Anterior cingulate cortex (tissue), 58 donors: ENCODE measurements at regions not wholly inside any gene's neighbourhood (a gene's known extent, or its start where the extent isn't known, plus 50 kb on each side); places are given as distances from the start of the nearest gene placed in this dataset.

Experiments used
- DNase-seq, 58 donors: peaks; one replicate each; lab custom pipeline; 2025; lab: John Stamatoyannopoulos, UW

DNA sequence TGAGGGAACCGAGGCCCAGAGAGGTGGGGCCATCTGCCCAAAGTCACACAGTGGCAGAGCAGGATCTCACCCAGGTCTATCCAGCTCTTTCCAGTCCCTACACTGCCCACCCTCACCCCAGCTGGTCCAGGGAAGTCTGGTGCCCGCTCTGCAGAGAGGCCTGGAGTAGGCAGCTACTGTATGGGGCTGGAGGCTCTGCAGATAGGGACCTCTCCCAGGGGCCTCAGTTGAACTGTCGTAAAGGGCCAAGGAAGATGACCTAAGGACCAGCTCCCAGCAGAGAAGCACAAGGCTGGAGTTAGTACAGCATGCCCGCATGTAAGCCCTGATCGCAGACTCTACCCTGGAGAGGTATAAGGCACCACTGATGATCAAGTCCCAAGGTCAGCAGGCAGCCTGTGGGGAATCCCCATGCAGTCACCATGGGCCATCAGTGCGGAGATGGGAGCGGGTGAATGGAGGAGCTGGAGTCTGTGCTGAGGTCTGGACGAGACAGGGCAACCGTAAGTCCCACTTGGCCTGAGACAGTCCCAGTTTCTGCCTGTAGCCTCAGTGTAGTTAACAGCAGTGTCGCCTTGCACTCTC, 320.2 kb downstream of the MATN1 start:
- no peak for DNase-seq

DNA sequence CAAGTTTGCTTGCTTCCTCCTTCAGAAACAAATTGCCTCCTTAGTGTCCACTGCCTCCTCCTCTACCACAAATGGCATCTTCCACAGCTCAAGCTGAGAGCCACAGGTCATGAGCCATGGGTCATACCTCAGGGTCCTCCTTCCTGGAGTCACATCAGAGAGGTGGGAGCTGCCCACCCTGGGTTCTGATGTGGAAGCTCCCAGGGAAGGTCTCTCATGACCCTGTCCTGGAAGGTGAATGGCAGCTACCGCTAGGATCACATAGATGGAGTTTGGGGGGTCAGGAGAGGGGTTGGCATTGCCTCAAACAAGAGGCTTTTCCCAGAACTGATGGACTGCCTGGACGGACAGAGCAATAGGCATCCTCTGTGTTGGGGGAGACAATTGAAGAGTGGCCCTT, 321.4 kb downstream of the MATN1 start:
- DNase-seq, result no peak

DNA sequence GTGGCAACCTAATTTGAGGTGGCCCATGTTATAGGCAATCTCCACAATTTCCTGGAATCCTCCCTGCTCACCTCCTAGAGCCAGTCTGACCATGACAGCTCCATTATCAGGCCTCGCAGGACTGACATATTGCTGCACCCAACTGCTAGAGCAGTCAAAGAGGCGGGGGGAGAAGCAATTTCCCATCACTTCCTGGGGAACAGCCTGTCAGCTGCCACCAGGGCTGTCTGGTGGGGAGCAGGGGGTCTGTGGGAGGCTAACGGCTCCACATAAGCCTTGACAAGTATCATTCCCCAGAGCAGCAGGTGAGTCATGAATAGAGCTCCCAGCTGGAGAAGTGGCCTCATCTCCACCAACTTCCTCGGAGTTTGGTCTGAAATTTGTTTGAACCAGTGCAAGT, 322.9 kb downstream of the MATN1 start:
- no peak for DNase-seq

DNA sequence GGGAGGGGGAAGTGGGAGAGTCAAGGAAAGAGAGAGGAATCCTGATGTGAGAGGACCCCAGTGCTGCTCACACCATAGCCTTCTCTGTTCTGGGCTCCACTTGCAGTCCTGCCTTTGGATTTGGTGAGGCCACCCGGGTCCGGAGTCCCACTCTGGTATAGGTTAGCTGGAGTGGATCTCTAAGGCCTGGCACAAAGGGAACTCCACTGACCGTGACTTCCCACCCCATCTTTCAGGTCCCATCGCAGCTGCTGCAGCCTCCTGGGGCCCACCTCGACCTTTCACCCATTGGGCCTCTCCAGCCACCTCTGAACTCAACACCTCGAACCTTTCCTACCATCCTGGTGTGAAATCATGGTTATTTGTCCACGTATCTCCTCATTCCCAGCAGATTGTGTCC, 324.4 kb downstream of the MATN1 start:
- DNase-seq, result no peak

DNA sequence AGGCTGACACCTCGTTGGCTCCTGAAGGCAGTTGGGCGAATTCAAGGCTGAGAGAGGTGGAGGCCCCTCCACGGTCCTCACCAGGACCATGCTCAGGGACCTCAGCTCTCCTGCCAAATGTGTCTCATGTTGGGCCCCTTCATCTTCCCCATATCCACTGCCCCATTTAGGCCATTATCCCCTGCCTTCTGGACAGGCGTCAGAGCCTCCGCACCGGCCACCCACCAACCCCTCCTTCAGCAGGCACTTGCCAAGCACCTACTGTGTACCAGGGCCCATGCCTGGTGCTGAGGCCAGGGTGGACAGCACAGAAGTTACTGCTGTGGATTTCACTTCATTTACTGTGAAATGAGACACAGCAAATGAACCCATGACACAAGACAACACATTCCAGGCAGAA, 325.8 kb downstream of the MATN1 start:
- no peak for DNase-seq

DNA sequence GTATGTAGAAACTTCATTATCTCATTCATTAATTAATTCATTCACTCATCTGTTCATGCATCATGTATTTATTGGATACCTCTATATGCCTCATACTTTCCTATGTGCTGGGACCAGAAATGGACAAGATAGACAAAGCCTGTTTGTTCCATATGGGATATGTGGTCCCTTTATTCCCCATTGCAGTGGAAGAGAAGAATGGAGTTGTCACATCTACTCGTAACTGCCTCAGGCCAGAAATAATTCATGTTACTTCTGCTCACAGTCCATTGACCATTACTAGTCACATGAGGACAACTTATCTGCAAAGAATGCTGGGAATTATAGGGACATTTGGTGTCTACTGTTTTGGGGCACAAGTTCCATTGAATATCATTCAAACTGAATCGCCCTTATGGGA, 327.8 kb downstream of the MATN1 start:
- DNase-seq, result no peak

DNA sequence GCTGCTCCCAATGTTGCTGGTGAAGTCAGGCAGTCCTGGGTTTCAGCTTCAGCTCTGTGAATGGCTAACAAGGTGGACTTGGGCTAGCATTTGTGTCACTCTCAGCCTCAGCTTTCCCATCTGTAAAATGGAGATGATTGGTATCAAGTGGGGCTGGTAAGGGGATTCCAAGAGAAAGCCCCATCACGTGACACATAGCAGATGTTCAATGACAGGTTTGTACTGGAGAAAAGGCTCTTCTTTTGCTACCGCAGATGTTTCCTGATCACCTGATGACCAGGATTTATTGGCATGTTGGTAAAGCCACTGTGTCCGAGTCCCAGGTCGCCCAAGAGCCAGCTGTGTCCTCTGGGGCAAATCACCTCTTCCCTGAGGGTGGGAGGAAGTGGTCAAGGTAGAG, 335.0 kb downstream of the MATN1 start:
- no peak for DNase-seq

DNA sequence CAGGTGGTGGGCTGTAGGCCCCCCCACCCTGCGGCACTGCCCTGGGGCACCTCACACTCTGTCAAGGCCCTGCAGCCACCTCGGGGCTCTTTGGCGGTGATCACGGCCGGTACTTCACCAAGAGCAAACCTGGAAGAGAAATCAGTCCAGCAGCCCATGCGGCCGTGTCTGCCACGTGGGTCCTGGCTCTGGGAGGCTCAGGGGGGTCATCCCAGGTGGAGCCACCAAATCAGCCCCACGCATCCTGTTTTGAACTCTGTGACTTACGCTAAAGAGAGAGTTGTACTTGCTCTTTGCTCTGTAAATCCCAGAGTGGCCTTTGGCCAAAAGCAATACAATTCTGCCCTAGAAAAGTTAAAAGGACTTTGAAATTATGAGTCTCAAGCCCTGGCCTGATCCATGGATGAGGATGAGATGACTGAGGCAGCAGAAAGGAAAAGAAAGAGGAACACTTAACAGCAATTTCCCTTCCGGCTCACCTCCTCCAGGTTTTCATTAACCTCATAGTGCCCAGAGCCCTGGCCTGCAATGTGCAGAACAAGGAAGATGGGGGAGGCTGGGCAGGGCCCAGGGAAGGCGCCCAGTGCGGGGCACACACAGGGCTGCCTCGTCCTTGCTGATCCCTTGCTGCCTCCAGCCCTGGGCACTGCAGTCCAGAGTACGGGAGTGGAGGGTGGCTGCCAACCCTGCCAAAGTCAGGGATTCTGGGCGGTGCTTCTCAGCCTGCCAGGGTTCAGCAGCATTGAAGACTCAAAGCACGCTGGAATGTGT, 337.0 kb downstream of the MATN1 start:
- DNase-seq, result no peak

DNA sequence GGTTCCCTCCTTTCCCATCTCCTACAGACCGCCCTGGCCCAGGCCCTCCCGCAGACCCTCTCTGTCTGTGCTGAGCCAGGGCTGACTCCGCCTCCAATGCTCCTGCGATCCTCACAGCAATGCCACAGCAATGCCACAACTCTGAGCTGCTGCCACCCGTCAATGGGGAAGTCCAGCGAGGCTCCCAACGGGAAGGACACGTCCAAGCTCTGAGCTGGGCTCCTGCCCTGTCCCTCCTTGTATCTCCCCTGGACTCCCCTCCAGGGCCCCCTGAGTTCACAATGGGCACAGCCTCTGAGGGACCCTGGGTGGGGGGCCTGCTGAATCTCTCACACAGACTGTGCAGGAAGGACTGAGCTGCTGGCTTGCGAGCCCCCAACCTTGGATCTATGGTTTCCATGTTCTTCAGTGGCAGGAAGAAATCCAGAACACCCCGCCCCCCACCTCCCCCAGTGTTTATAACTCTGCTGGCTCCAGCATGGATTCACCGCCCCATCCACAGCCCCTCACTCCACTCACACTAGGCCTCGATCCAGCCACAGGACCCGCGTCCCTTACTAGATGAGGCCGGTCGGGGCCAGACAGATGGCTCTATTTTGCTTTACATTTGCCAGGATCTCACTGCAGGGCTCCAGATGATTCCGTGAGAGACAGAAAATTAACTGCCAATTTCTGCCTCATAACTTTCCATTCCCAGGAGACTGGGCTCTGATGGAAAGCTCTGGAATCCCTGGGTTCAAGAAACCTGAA, 338.0 kb downstream of the MATN1 start:
- DNase-seq, result no peak

DNA sequence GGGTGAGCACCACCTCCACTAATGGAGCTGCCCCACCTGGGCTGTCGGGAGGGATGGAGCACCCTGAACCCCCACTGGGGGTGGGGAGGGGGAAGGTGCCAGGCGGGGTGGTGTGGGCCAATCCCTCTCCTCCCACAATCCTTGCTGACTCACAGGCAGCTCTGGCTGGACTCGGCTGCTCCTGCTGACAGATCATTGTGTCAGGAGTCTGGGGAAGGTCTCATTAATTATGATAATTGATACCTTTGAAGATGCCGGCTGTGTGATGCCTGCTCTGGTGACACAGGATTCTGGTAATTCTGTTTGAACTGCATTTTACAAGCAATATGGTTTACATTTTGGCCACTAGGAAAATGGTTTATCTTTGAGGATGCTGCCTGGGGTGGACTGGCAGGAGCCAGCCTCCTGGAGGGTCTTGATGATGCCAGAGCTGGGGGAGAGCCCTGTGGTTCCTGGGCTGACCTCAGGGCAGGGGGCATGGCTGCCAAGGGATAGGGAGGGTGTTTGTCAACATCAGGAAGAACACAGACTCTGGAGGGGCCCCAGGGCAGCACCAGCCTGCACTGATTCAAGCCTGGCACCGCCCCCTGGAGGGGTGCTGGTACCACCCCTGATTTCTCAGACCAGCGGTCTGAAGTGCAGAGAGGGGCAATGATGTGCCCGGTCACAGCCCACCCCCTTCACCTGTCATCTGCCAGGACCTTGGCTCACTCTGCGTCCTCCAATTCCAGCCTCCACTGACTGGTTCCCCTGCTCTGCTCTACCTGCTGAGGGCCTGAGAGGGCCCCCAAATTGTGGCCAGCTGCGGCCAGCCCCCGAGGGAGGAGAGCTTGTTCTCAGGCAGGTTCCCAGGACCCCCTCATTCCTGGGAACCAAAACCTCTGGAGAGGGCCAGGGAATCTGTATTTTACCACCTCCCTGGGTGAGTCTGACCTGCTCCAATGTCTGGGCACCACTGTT, 338.8 kb downstream of the MATN1 start:
- no peak for DNase-seq

DNA sequence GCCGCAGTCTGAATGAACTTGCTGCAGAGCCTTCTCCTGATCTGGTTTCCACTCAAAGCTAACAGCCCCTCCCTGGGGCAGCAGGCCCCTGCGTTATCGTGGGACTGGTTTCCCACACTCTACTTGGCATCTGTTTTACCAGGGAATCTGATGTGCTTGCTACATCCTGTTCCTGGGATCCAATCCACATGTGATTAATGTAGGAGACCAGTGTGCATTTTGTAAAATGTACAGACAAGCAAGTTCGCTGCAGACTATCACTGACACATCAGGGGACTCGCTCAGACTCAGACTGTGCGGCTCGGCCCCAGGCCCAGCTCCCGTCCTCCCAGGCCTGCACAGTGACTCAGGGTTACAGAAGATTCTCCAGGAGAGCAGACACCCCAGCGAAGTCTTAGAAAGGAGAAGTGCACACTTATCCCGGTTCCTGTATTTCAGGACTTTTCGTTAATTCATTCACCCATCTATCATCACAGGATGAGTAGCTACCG, 340.1 kb downstream of the MATN1 start:
- DNase-seq, result no peak

DNA sequence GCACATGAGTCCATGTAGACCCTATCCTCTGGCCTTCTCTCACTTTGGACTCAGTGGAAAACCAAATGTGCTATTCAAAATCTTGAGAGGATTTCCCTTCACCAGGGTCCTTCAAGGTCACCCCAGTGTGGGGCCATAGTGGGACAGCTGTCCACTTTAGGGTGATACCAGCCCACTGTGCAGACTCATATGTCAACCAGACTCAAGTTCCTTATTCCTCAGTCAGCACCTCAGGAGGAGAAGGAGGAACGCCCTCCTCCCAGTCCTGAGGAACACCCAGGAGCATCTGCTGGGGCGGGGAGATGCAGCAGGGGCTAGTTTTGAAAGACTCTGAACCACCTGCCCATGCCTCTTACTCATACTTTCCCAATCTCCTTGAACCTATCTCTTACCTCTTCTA, 340.9 kb downstream of the MATN1 start:
- no peak for DNase-seq

DNA sequence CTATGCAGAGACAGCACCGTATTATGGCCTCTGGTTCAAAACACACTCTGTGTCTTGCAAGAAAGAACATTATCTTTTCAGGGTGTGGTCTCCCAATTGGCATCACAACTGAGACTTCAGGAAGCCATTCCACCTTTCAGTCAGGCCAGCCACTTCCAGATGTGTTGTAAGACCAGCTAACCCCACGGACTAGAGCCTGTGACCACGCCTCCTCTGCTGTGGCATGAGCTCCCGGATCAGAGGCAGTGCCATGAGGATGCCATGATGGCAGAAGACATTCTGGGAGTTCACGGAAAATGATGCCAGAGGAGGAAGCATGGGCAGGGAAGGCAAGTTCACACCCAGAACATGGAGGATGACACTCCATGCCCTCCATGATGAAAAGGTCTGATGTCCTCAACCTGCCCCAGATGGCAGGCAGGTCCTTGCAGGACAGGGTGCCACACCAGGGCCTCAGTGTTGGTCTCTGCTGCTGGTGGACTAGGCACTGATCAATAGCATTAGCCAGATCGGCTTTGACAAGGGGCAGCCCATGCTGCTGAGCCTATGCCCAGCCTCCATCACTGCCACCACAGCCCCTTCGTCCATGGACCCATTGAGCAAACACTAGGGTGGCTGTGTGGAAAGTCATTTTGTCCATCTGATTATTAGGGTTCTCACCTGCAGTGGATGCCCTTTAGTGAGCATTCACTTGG, 341.6 kb downstream of the MATN1 start:
- DNase-seq, result no peak

DNA sequence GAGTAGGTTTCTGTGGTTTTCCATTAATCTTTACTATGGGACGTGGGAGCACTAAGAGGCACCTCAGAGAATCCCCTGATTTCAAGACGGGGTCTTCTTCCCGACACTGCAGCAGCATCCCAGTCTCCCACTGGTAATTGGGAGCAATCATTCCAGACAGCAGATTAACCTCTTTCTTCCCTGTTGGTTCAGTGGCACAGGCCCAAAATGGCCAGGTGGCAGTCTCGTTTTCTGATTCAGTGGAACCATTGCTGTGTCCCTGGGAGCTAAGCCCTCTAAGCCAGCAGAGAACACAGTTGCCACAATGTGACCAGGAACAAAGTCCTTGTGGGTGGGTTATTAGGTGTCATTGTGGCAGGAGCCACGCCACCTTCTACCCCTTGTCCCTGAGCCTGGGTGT, 342.1 kb downstream of the MATN1 start:
- no peak for DNase-seq

DNA sequence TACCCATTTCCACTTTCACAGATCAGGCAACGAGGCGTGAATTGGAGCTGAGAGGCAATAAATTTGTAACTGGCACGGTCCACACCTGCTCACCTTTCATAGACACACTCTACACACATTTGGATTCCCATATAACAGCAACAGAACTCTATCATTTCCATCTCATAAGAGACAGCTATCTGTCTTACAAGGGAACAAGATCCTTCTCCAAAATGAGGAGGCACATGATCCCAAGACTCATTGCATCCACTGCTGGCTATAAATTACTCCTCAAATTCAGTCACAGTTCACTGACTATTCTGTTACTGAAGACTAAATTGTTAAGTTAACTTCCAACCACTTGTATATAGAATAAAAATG, 342.8 kb downstream of the MATN1 start:
- no peak for DNase-seq

DNA sequence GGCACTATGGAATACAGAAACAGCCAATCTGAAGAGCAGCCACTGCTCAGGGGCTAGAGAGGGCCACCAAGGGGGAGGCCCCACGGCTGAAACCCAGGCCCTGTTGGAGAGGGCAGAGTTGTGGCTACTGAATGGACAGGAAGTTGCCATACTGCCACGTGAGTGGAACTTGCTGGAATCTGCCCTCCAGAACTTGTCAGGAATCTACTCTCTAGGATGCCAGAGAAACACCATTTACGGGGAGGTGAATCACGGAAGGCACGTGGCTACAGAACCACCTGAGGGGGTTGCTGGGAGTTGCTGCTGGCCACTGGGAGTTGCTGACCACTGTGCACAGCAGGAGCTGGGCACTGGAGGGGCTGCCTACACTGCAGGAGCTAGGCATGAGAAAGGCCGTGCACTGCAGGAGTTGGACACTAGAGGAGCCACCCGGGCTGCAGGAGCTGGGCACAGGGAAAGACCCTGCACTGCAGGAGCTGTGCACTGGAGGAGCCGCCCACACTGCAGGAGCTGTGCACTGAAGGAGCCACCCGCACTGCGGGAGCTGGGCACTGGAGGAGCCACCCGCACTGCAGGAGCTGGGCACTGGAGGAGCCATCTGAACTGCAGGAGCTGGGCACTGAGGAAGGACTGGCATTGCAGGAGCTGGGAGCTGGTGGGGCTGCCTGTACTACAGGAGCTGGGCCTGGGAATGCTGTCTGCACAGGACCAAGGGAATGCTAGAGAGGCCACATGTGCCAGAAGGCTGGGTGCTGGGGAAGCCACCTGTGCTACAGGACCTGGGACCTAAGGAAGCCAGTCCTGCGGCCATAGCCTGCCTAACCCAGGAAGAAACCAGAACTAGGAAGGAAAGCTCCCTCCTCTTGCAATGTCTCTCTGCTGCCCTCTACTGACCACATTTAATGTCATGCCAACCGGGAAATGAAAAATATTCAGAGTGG, 343.4 kb downstream of the MATN1 start:
- DNase-seq, result peak in 48 of 58 donors; percentile 6 to 80 (median 38)

DNA sequence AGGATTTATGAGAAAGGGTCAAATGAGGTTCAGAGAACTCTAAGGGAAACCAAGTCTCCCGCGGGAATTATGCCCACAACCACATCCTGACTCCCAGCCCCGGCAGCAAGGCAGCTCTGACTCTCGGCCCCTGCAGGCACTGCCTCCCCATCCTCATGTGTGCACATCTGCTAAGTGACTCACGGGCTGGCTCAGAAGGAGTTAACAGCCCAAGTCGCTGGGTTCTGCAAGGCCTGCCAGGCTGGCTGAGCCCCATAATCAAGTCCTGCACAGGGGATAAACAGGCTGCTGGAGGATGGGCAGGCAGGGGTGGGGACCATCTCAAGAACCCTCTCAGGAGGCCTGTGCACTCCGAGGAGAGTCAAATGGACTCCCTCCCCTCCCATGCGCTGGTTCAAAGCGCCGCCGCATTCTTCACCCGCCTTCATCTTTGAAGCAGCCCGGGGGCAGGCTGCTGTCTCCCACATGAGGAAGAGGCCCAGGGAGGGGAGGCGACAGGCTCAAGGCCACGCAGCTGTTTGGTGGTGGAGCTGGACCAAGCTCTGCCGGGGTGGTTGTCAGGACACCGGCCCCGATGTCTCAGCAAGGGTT, 344.3 kb downstream of the MATN1 start:
- DNase-seq, result no peak

DNA sequence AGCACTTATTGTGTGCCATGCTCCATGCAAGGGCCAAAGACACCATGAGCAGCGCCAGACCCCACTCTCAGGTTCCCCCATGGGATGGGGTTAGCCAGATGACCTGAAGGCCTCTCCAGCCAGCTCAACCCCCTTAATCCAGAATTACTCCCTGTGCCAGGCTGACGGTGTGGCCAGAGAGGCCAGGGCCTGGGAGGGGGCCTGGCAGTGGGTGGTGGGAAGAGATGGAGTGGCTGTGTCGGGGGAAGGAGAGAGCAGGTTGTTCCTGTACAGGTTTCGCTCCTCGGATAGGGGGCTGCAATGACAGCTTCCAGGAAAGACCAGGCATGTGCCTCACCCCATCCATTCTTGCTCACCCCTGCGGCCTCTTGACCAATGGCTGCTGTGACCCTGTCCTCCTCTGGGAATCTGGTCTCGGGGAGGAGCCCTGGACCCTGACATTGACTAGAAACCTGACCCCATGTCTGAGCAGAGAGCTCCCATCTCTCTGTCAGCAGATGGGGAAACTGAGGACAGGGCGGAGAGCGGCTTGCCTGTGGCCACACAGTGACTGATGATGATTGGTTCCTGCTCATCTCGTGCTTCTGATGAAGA, 345.3 kb downstream of the MATN1 start:
- no peak for DNase-seq
